ENCODE measurements at regions not wholly inside any gene's neighbourhood (a gene's known extent, or its start where the extent isn't known, plus 50 kb on each side); places are given as distances from the start of the nearest gene placed in this dataset.

GRCh38 chrX:113353134-113353533 is 512.5 kb upstream of the AMOT start:
- Histone ChIP-seq H3K36me3 (ENCODE audit: insufficient read depth, low read length) (no peaks in the 10 kb centered on the region), H2AFZ (ENCODE audit: low read length) (no peak overlapping the region), H3K27ac (ENCODE audit: low read depth, low read length, poor library complexity, severe bottlenecking) (no peak overlapping the region), H4K20me1 (ENCODE audit: insufficient read depth, low read length) (no peaks in the 10 kb centered on the region), H3K4me2 (ENCODE audit: low read length) (no peak overlapping the region), H3K4me3 (ENCODE audit: low read depth, low read length, poor library complexity, severe bottlenecking) (no peak overlapping the region), H3K9me2 (ENCODE audit: insufficient read depth, low read length) (no peaks in the 10 kb centered on the region), H3K79me2 (ENCODE audit: insufficient read depth, low read depth, low read length) (no peaks in the 10 kb centered on the region), H3K4me1 (ENCODE audit: insufficient read depth, low read length, poor library complexity, severe bottlenecking) (no peaks in the 10 kb centered on the region), H3K9me3 (ENCODE audit: low read length) (no peaks in the 10 kb centered on the region)
- intact Hi-C loops (cut with micrococcal nuclease; ENCODE audit: unreplicated experiment): no loop called here
- CTCF ChIA-PET (ENCODE audit: unreplicated experiment): no interaction called here
- TF ChIP-seq EZH2phosphoT487 (IDR thresholded peaks at IDR 0.05; ENCODE audit: borderline replicate concordance, low read depth, low read length) (no peak), CTCF (conservative IDR thresholded peaks at IDR 0.05; ENCODE audit: low read length) (no peak)
- no peak for DNase-seq (ENCODE audit: low spot score)
- POLR2A ChIA-PET: no interaction called here
- BruUV-seq (replicated peaks): no TSS peak

GRCh38 chrX:113330416-113330815 is 489.8 kb upstream of the AMOT start:
- Histone ChIP-seq H4K20me1 (ENCODE audit: insufficient read depth, low read length) (no peaks in the 10 kb centered on the region), H3K4me3 (ENCODE audit: low read depth, low read length, poor library complexity, severe bottlenecking) (no peak overlapping the region), H3K36me3 (ENCODE audit: insufficient read depth, low read length) (no peaks in the 10 kb centered on the region), H2AFZ (ENCODE audit: low read length) (no peak overlapping the region), H3K79me2 (ENCODE audit: insufficient read depth, low read depth, low read length) (no peaks in the 10 kb centered on the region), H3K4me2 (ENCODE audit: low read length) (no peak overlapping the region), H3K4me1 (ENCODE audit: insufficient read depth, low read length, poor library complexity, severe bottlenecking) (no peaks in the 10 kb centered on the region), H3K9me3 (ENCODE audit: low read length) (no peaks in the 10 kb centered on the region), H3K27ac (ENCODE audit: low read depth, low read length, poor library complexity, severe bottlenecking) (no peak overlapping the region), H3K9me2 (ENCODE audit: insufficient read depth, low read length) (no peaks in the 10 kb centered on the region)
- POLR2A ChIA-PET: no interaction called here
- CTCF ChIA-PET (ENCODE audit: unreplicated experiment): no interaction called here
- BruUV-seq (replicated peaks): no TSS peak
- DNase-seq (ENCODE audit: low spot score): no peak
- intact Hi-C loops (cut with micrococcal nuclease; ENCODE audit: unreplicated experiment): no loop called here
- TF ChIP-seq CTCF (conservative IDR thresholded peaks at IDR 0.05; ENCODE audit: low read length) (no peak), EZH2phosphoT487 (IDR thresholded peaks at IDR 0.05; ENCODE audit: borderline replicate concordance, low read depth, low read length) (no peak)

GRCh38 chrX:113315927-113316326 is 475.3 kb upstream of the AMOT start:
- H4K20me1 ChIP-seq (ENCODE audit: insufficient read depth, low read length): no peaks in the 10 kb centered on the region
- ChIA-PET CTCF (ENCODE audit: unreplicated experiment) (no interaction called here), POLR2A (no interaction called here)
- no peaks in the 10 kb centered on the region for H3K79me2 ChIP-seq (ENCODE audit: insufficient read depth, low read depth, low read length)
- H3K4me2 ChIP-seq (ENCODE audit: low read length): no peak overlapping the region
- H3K4me3 ChIP-seq (ENCODE audit: low read depth, low read length, poor library complexity, severe bottlenecking): no peak overlapping the region
- H2AFZ ChIP-seq (ENCODE audit: low read length): no peak overlapping the region
- no peaks in the 10 kb centered on the region for H3K9me3 ChIP-seq (ENCODE audit: low read length)
- no peaks in the 10 kb centered on the region for H3K36me3 ChIP-seq (ENCODE audit: insufficient read depth, low read length)
- intact Hi-C loops (cut with micrococcal nuclease; ENCODE audit: unreplicated experiment): no loop called here
- no peaks in the 10 kb centered on the region for H3K9me2 ChIP-seq (ENCODE audit: insufficient read depth, low read length)
- no TSS peak for BruUV-seq (replicated peaks)
- TF ChIP-seq CTCF (conservative IDR thresholded peaks at IDR 0.05; ENCODE audit: low read length) (no peak), EZH2phosphoT487 (IDR thresholded peaks at IDR 0.05; ENCODE audit: borderline replicate concordance, low read depth, low read length) (no peak)
- no peak for DNase-seq (ENCODE audit: low spot score)
- no peaks in the 10 kb centered on the region for H3K4me1 ChIP-seq (ENCODE audit: insufficient read depth, low read length, poor library complexity, severe bottlenecking)
- H3K27ac ChIP-seq (ENCODE audit: low read depth, low read length, poor library complexity, severe bottlenecking): no peak overlapping the region

Data from OCI-LY7 (cell line).